SU-DHL-6 (cell line): ENCODE measurements at regions not wholly inside any gene's neighbourhood (a gene's known extent, or its start where the extent isn't known, plus 50 kb on each side); places are given as distances from the start of the nearest gene placed in this dataset.

Experiments used
- EZH2phosphoT487 ChIP-seq: fragments of 200-600 bp; sonication (generic), shearing (Covaris generic); conservative IDR thresholded peaks from 2 replicates; pipeline ENCODE4 v1.6.1; 2018; ENCODE audit warnings: mild to moderate bottlenecking, antibody characterized with exemption, low read length, moderate library complexity, mixed read lengths
- TF ChIP-seq, protein P1 (sequence below): fragments of 200-600 bp; sonication (generic); IDR thresholded peaks from one replicate; pipeline ENCODE4 v1.5.1; 2017; ENCODE audit warnings: antibody characterized with exemption, mild to moderate bottlenecking, low read length, moderate library complexity; ENCODE audit not compliant: insufficient read depth, poor library complexity, severe bottlenecking

DNA sequence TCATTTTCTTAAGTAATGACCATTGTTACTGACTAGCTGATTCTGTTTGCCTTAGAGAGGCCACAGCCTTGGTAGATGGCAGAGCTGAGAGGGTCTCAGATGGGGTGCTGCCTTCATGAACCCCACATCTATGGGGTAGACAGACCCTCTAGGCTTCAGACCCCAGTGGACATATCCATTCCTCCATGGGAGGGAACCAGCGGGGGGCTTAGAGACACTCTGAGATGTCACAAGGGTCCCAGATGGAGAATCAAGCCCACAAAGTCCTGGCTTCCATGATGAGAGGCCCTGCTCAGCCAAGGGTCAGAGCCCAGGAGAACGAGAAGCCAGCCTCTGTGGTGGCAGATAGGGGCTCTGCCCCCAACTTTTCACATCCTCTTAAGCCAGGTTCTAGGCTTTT lies 408.6 kb downstream of the TCERG1L start:
- TF ChIP-seq, protein P1, sequence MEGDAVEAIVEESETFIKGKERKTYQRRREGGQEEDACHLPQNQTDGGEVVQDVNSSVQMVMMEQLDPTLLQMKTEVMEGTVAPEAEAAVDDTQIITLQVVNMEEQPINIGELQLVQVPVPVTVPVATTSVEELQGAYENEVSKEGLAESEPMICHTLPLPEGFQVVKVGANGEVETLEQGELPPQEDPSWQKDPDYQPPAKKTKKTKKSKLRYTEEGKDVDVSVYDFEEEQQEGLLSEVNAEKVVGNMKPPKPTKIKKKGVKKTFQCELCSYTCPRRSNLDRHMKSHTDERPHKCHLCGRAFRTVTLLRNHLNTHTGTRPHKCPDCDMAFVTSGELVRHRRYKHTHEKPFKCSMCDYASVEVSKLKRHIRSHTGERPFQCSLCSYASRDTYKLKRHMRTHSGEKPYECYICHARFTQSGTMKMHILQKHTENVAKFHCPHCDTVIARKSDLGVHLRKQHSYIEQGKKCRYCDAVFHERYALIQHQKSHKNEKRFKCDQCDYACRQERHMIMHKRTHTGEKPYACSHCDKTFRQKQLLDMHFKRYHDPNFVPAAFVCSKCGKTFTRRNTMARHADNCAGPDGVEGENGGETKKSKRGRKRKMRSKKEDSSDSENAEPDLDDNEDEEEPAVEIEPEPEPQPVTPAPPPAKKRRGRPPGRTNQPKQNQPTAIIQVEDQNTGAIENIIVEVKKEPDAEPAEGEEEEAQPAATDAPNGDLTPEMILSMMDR, result no peak
- no peak for TF ChIP-seq EZH2phosphoT487
